ENCODE measurements at regions not wholly inside any gene's neighbourhood (a gene's known extent, or its start where the extent isn't known, plus 50 kb on each side); places are given as distances from the start of the nearest gene placed in this dataset.
"Not testable (repeated sequence)": the region's sequence is repeated elsewhere in the genome, so short reads cannot be mapped to it uniquely, and the experiment has no call there.

DNA sequence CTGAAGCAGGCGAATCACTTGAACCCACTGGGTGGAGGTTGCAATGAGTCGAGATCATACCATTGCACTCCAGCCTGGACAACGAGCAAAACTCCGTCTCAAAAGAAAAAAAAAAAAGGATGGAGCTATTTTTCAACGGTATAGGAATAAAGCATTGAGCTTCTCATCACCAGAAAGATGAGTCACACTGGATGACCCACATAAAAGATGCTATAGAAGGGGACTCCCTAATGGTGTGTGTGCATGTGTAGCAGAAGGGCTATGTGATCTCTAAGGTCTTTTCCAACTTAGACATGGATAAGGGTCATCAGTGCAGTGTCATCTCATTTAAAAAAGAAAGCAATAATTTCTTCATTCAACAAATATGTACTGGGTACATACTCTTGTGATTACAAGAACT, 476.0 kb downstream of the MFSD1 start:
- no peaks in the 10 kb centered on the region for H3K36me3 ChIP-seq
- no peak overlapping the region for H3K4me3 ChIP-seq
- H3K27ac ChIP-seq = no peak overlapping the region
- intact Hi-C loops (cut with DNase I) = no loop called here
- H3K4me1 ChIP-seq = no peaks in the 10 kb centered on the region
- no peak for DNase-seq
- no peak for TF ChIP-seq POLR2A (IDR thresholded peaks at IDR 0.05)
- no peak for TF ChIP-seq CTCF (IDR thresholded peaks at IDR 0.05)
- no peaks in the 10 kb centered on the region for H3K9me3 ChIP-seq
- no peaks in the 10 kb centered on the region for H3K27me3 ChIP-seq
- WGBS, 2 donors = 72 to 74% methylated on average over 5 of the region's 5 CpGs

DNA sequence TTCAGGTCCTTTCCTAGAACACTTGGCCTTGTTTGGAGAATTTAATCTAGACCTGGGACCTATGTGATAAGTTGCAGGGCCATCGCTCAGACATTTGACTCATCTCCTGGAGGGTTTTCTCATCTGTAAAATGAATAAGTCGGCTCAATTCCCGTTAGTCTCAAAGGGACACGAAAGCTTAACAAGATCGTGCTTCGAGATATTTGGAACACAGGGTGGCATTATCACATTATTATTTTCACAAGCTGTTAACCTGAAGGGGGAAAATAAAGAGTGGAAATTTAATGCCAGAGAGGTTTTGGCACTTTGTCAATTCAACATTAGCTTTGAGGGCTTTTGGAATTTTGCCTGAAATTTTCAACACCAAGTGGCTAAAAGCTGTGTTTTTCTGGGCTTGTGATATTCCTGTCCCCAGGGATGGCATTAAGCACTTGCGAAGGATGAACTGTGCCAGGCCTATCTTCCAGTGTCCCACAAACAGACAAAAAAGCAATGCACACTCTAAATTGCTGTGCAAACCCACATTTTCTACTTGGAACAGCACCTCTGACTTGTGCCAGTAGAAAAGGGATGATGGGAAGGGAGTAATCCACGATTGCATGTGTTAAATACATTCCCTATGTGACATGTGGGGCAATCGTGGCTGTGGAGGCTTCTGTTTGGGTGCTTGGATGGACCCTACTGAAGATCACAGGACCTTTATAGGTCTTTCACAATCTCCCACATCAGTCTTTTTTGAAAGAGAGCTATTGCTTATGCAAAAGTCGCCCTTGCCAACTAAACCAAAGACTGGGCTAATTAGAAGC, 478.7 kb downstream of the MFSD1 start:
- TF ChIP-seq CTCF (IDR thresholded peaks at IDR 0.05) (no peak), POLR2A (IDR thresholded peaks at IDR 0.05) (no peak)
- Histone ChIP-seq H3K27me3 (no peaks in the 10 kb centered on the region), H3K36me3 (no peaks in the 10 kb centered on the region), H3K4me3 (no peak overlapping the region), H3K27ac (no peak overlapping the region), H3K4me1 (no peaks in the 10 kb centered on the region), H3K9me3 (no peaks in the 10 kb centered on the region)
- intact Hi-C loops (cut with DNase I) = no loop called here
- no peak for DNase-seq
- WGBS, 2 donors = 68 to 70% methylated on average over 9 to 10 of the region's 10 CpGs

- TF ChIP-seq POLR2A (IDR thresholded peaks at IDR 0.05) (no peak), CTCF (IDR thresholded peaks at IDR 0.05) (no peak)
- no peaks in the 10 kb centered on the region for H3K27me3 ChIP-seq
- 20 to 26% methylated on average over 1 of the region's 1 CpG for WGBS, 2 donors
- no peak overlapping the region for H3K4me3 ChIP-seq
- no peaks in the 10 kb centered on the region for H3K9me3 ChIP-seq
- DNase-seq = no peak
- no peaks in the 10 kb centered on the region for H3K4me1 ChIP-seq
- no peak overlapping the region for H3K27ac ChIP-seq
- intact Hi-C loops (cut with DNase I) = no loop called here
- no peaks in the 10 kb centered on the region for H3K36me3 ChIP-seq
These were observed 491.6 kb downstream of the MFSD1 start for GRCh38 chr3:159293493-159293892.

- Histone ChIP-seq H3K27me3 (no peaks in the 10 kb centered on the region), H3K4me3 (no peak overlapping the region), H3K36me3 (no peaks in the 10 kb centered on the region), H3K9me3 (no peaks in the 10 kb centered on the region), H3K27ac (no peak overlapping the region), H3K4me1 (no peaks in the 10 kb centered on the region)
- intact Hi-C loops (cut with DNase I) = no loop called here
- TF ChIP-seq POLR2A (IDR thresholded peaks at IDR 0.05) = no peak
- no peak for TF ChIP-seq CTCF (IDR thresholded peaks at IDR 0.05)
- DNase-seq = no peak
- WGBS, 2 donors = 16 to 23% methylated on average over 1 of the region's 1 CpG
These were observed 500.1 kb downstream of the MFSD1 start for GRCh38 chr3:159301961-159302360.

DNA sequence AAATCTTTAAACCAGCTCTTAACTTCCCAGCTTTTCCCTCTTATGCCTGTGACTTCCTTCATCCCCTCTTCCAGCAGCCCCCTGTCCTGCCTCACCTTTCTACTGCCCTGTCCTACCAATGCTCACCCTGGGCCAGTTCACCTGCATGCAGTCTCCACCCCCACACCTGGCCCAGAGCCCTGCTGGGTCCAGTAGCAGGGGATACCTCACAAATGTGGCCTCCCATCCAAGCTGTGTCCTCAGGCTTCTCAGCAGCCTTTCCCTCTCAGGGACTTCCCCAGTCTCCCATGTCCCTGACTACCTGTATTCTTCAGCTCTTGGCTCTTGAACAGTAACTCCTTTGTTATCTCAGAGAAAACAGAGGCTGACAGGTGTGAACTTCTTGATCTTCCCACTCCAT, 503.2 kb downstream of the MFSD1 start:
- H3K4me3 ChIP-seq = no peak overlapping the region
- no peak for DNase-seq
- H3K9me3 ChIP-seq = no peaks in the 10 kb centered on the region
- no peaks in the 10 kb centered on the region for H3K36me3 ChIP-seq
- H3K27ac ChIP-seq = no peak overlapping the region
- intact Hi-C loops (cut with DNase I) = no loop called here
- no peaks in the 10 kb centered on the region for H3K27me3 ChIP-seq
- no peak for TF ChIP-seq POLR2A (IDR thresholded peaks at IDR 0.05)
- no peak for TF ChIP-seq CTCF (IDR thresholded peaks at IDR 0.05)
- no peaks in the 10 kb centered on the region for H3K4me1 ChIP-seq

GRCh38 chr3:159316706-159317105, 514.9 kb downstream of the MFSD1 start:
- DNase-seq; H3K36me3 ChIP-seq; intact Hi-C loops (cut with DNase I); H3K27me3 ChIP-seq; H3K27ac ChIP-seq; H3K4me3 ChIP-seq; H3K9me3 ChIP-seq; H3K4me1 ChIP-seq: not testable (repeated sequence)
- WGBS, 2 donors = 38 to 56% methylated on average over 3 of the region's 3 CpGs
